HG03432 (cell line): ENCODE measurements at regions not wholly inside any gene's neighbourhood (a gene's known extent, or its start where the extent isn't known, plus 50 kb on each side); places are given as distances from the start of the nearest gene placed in this dataset.
A peak's percentile ranks its signal among the peaks of the same experiment; 100 is the strongest.
"Not testable (repeated sequence)": the region's sequence is repeated elsewhere in the genome, so short reads cannot be mapped to it uniquely, and the experiment has no call there.

Experiments
- ATAC-seq: cut with Tn5 transposase; IDR thresholded peaks from one replicate; pipeline ENCODE4 v1.9.1; 2021; ENCODE audit warnings: mild to moderate bottlenecking, moderate library complexity; ENCODE audit not compliant: unreplicated experiment

- no peak for ATAC-seq
Observed at GRCh38 chr3:8399686-8400085, 101.9 kb upstream of the LMCD1 start.

- no peak for ATAC-seq
Observed at GRCh38 chr3:8400911-8401310, 100.7 kb upstream of the LMCD1 start.

- no peak for ATAC-seq
Observed at GRCh38 chr3:8403996-8404395, 97.6 kb upstream of the LMCD1 start.

- no peak for ATAC-seq
Observed at GRCh38 chr3:8405144-8405543, 96.5 kb upstream of the LMCD1 start.

GRCh38 chr3:8406479-8406878 is 95.1 kb upstream of the LMCD1 start:
- no peak for ATAC-seq

GRCh38 chr3:8413337-8413926 is 88.2 kb upstream of the LMCD1 start:
- no peak for ATAC-seq

- no peak for ATAC-seq
Observed at GRCh38 chr3:8416965-8417364, 84.7 kb upstream of the LMCD1 start.

- no peak for ATAC-seq
Observed at GRCh38 chr3:8420612-8421011, 81.0 kb upstream of the LMCD1 start.

GRCh38 chr3:8421267-8421666 is 80.4 kb upstream of the LMCD1 start:
- ATAC-seq = no peak

- ATAC-seq = no peak
Observed at GRCh38 chr3:8421711-8422110, 79.9 kb upstream of the LMCD1 start.

GRCh38 chr3:8423307-8423706 is 78.3 kb upstream of the LMCD1 start:
- no peak for ATAC-seq

- no peak for ATAC-seq
Observed at GRCh38 chr3:8424281-8424680, 77.3 kb upstream of the LMCD1 start.

GRCh38 chr3:8436661-8437287 is 64.8 kb upstream of the LMCD1 start:
- no peak for ATAC-seq

- no peak for ATAC-seq
Observed at GRCh38 chr3:8438507-8439079, 63.0 kb upstream of the LMCD1 start.

- not testable (repeated sequence) for ATAC-seq
Observed at GRCh38 chr3:8440142-8440541, 61.5 kb upstream of the LMCD1 start.

- ATAC-seq = no peak
Observed at GRCh38 chr3:8441969-8442559, 59.6 kb upstream of the LMCD1 start.

GRCh38 chr3:8442993-8443650 is 58.5 kb upstream of the LMCD1 start:
- ATAC-seq = no peak

- peak; percentile 72 for ATAC-seq
Observed at GRCh38 chr3:8443829-8444791, 57.5 kb upstream of the LMCD1 start.

- no peak for ATAC-seq
Observed at GRCh38 chr3:8444883-8445282, 56.7 kb upstream of the LMCD1 start.

GRCh38 chr3:8445861-8446260 is 55.8 kb upstream of the LMCD1 start:
- ATAC-seq = no peak

- no peak for ATAC-seq
Observed at GRCh38 chr3:8446845-8447244, 54.8 kb upstream of the LMCD1 start.
